ENCODE measurements at regions not wholly inside any gene's neighbourhood (a gene's known extent, or its start where the extent isn't known, plus 50 kb on each side); places are given as distances from the start of the nearest gene placed in this dataset.
"Not testable (repeated sequence)": the region's sequence is repeated elsewhere in the genome, so short reads cannot be mapped to it uniquely, and the experiment has no call there.

DNA sequence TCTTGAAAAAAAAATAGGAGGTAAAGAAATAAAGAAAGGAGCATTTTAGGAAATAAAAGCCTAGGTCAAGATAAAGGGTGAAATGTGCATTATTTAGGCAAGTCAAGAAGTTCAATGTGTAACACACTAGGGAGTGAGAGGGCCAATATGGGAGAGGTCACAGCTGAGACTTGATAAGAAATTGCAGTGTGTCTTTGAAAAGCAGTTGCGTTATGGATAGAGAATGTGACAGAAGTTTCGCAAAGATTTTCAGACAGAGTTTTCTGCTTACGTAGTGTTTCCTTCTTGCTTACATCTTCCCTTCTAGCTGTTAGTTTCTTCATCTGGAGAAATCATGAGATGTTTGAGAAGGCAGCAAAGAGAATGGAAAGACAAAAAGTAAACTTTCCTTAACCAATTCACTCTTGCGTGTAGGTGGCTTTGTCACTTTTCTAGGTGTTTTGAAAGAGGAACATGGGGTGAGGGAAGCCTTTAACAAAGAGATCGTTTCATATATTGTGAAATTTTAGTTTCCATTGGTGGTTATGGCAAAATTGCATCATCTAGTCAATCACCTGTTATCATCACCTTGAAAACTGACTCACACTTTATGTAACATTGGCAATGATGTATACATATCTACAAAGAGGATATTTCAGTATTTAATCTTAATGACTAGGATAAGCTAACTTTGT is 975.5 kb downstream of the OLFM4 start:
- no peak for DNase-seq

DNA sequence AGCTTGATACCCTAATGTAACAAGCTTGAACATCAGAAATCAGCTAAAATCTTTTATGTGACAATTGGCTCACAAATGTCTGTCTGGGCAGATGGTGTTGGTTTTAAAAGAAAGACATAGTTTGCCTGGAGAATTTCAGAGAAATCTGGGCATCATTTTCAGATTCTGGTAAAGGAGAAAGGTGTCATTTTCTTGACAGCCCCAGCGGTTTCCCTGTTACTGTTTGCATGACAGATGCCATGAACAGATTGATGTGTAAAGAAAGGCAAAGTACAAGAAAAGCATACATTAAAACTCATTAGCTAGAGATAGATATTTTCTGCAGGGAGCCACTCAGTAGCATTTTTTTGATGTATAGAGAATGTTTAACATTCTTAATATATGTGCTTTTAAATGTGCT is 987.9 kb downstream of the OLFM4 start:
- no peak for DNase-seq

DNA sequence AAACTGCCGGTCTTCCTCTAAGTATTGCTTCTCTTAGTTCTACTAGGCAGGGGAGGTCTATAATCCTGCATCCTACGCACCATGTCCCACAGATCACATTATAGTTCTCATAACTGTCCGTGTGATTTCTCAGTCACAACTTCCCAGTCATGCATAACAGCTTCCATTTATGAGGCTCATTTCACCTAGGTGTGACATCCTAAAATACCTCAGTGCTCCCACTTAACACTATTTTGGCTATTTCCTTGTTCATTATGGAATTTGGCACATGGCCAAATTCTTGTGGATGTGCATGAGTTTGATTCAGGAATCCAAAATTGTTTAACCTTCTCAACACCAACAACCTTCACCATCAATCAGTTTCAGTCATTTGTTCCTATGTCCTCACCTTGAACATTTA is 989.9 kb downstream of the OLFM4 start:
- DNase-seq = no peak

DNA sequence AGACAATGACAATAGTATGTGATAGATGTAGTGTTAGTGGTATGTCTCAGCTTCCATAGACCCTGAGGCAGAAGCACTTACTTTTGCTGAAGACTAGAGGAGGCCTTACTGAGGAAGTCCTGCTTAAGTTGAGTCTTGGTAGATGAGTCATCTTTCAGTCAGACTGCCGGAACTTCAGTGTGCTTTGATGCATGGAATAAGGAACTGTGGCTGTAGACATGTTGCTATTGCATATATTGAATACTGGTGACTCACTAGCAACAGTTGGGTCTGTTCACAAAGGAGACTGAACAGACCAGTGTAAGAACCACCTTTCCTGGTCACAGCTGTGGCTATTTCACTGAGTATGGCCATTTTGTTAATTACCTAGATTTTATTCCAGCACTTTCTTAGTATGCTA is 1000.6 kb downstream of the OLFM4 start:
- DNase-seq = no peak

DNA sequence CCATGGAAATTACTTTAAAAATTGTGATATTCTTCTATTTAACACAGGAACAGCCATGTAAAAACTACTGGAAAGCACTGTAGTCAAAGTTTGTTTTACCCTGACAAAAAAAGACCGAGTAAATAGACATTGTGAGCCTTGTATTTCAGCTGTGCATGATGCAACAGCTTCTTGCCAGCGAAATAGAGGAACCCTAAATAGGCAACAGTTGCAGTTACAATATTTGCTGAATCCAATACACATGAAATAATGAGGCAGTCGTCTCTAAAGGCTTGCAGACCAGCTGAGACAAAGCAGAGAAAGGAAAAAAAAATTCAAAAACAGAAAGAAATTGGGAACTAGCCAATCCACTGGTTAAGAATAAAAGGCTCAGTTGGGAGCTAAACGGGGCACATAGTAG is 1001.1 kb downstream of the OLFM4 start:
- DNase-seq = no peak

DNA sequence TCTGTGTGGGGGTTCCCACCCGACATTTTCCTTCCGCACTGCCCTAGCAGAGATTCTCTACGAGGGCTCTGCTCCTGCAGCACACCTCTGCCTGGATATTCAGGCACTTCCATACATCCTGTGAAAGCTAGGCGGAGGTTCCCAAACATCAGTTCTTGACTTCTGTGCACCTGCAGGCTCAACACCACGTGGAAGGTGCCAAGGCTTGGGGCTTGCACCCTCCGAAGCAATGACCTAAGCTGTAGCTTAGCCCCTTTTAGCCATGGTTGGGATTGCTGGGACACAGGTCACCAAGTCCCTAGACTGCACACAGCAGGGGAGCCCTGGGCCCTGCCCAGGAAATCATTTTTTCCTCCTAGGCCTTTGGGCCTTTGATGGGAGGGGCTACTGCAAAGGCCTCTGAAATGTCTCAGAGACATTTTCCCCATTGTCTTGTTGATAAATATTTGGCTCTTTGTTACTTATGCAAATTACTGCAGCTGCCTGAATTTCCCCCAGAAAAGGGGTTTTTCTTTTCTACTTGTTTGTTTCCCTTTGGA is 1004.8 kb downstream of the OLFM4 start:
- DNase-seq = no peak

DNA sequence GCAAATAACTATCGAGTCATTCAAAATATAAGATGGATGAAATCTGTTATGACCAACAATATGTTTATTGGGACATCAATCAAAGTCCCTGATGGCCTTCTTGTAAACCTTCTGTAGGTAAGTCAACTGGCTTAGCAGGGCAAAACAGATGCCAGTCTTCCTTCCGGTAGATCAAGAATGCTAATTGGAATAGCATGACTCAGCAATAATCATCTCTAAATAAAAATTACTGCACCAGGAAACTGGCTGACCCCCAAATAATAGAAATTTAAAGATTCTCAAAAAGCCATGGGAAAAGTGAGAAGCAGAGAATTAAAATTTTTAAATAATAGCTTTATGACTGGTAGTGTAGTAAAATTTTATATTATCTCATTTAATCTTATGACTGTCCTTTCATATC is 1005.4 kb downstream of the OLFM4 start:
- DNase-seq = no peak

DNA sequence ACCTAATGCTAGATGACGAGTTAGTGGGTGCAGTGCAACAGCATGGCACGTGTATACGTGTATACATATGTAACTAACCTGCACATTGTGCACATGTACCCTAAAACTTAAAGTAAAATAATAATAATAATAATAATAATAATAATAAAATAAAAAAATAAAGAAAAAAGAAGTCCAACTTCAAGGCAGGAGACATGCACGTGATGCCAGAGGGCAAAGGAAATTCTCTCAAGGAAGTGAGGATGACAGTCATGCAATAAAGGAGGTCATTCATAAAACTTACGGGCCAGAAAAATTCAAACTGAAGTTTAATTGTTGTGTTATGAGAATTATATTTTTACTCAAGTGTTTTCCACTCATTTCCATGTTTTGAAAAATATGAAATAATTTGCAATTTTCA is 1028.8 kb downstream of the OLFM4 start:
- not testable (repeated sequence) for DNase-seq

DNA sequence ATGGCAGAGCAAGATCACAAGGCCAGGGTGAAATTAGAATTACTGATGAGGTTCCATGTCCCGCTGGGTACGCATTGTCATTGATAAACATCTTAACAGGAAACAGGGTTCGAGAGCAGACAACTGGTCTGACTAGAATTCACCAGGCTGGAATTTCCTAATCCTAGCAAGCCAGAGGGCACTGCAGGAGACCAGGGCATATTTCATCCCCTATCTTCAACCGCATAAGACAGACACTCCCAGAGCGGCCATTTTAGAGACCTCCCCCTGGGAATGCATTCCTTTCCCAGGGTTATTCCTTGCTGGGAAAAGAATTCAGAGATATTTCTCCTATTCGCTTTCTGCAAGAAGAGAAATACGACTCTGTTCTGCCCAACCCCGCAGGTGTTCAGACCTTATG is 1041.3 kb downstream of the OLFM4 start:
- DNase-seq = not testable (repeated sequence)

DNA sequence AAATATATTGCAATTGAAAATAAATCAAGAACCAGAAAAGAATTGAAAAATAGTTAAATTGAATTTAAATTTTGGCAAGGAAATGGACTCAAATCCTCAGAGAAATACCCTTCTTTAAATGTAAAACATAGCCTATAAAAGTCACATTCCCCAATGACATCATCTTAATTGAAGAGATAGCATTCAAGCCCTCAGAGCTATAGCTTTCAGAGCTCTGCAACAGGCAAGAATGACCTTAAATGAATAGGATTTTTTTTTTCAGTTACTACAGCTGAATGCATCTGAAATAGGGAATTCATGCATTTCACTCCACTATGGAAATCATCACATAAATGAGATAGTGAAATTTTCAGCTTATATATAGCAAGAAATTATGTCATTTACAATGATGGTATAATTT is 1049.0 kb downstream of the OLFM4 start:
- no peak for DNase-seq

DNA sequence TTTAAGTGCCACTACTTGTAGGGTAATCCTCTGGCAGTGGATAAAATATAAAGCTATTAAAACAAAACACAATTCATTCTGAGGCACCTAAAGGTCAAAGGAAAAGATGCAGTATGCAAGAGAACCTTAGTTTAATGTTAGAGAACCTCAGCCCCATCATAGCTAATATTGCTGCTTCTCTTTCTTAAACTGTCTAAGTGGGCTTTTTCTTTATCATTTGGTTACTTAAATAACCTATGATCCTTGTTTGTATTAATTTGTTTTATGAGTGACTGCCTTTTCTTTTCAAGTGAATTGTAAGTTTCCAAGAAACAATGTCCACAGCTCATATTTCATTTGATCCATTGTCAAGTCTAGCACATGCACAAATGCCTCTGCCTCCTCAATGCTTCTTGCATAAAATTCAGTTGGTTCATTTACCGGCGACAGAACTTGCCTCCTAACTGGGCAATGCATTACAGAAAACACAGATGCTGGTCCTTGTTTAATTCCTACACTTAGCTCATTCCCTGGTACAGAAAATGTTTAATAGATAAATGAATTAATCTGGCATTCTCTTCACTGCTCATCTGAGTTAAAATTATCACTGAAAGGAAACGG is 1049.8 kb downstream of the OLFM4 start:
- DNase-seq = no peak

DNA sequence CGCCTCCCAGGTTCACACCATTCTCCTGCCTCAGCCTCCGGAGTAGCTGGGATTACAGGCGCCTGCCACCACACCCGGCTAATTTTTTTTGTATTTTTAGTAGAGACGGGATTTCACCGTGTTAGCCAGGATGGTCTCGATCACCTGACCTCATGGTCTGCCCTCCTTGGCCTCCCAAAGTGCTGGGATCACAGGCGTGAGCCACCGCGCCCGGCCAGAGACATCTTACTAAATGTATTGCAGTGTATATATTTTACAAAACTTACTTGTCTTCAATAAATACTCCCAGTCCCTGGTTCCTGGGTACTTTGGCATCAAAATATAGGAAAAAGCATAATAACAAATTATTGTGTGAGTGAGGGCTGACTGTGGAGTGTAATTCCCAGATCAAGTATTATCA is 1053.7 kb downstream of the OLFM4 start:
- not testable (repeated sequence) for DNase-seq

DNA sequence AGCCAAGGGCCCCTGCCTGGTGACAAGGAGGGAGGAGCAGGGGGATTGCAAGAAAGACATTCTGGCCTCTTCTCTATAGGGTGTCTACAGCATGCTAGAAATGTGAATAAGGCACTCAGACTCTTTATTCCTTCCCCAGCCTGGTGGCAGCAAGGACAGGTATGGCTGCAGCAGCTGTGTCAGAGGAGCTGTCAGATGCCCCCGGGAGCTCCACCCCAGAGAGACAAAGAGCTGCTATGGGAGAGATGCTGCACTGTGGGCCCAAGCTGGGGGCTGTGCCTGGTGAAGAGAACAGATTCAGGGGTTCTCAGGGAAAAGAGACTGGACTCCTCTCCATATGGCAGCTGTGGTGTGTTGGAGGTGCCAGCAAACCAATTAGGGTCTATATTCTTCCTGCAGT is 1063.3 kb downstream of the OLFM4 start:
- DNase-seq = no peak

DNA sequence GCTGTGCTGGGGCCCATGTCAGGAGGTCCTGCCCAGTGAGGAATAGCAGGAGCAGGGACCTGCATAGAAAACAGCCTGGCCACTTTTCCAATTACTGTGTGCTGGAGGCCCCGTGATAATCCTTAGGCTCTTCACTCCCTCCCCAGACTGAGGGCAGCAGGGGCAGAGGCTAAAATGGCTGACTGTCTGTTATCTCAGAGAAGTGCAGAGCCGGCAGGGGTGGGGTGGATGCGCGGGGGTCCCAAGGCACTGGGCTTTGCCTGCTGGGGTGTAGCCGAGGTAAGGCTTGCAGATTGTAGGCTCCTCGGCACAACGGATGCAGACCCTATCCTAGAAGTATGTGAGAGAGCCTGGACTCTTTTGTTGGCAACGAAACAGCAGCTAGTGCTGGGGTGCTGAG is 1064.1 kb downstream of the OLFM4 start:
- no peak for DNase-seq

DNA sequence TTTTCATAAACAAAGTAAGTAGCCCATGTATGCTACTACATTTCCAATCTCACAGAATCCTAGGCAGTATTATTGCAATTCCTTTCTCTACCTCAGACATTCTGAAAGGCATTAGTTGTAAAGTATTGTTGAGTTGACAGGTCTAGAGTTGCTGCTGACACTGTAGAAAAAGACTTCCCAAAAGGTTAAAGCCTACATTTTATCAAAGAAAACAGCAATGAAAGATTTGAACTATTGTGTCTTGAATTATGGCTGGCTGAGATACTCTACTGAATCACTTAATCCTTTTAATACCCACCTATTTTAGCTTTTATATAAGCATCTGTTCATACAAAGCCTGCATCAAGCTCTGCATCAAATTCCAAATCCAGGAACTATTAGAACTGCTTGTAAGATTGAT is 1082.0 kb downstream of the OLFM4 start:
- DNase-seq = no peak

DNA sequence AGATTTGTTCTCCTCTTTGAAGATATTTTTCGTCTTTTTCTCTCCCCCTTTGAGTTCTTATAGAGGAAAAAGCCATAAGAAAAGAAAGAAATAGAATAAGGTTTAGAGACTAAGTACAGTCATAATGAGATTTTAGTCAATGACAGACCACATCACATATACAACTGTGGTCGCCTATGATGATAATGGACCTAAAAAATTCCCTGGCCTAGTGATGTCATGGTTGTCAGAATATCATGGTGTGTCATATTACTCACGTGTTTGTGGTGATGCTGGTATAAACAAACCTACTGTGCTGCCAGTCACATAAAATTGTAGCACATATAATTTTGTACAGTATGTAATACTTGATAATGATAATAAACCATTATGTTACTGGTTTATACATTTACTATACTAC is 1096.1 kb downstream of the OLFM4 start:
- no peak for DNase-seq

DNA sequence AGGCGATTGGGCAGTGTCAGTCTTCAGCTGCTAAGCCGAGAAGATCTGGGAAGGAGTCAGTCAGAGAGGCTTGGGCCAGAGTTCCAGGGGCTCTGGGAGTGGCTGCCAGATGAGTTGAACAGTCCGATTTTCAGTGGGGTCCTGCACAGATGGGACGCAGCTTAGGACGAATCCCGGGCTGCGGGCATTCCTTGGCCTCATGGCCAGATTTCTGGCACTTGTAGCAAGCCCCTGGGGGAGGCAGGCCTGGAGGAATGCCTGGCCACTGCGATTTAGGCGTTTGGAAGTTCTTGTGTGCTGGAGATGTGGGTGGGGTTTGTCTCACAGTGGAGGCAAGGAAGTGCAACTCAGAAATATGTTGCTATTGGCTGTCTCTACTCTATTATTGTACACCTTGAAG is 1102.3 kb downstream of the OLFM4 start:
- DNase-seq = not testable (repeated sequence)

DNA sequence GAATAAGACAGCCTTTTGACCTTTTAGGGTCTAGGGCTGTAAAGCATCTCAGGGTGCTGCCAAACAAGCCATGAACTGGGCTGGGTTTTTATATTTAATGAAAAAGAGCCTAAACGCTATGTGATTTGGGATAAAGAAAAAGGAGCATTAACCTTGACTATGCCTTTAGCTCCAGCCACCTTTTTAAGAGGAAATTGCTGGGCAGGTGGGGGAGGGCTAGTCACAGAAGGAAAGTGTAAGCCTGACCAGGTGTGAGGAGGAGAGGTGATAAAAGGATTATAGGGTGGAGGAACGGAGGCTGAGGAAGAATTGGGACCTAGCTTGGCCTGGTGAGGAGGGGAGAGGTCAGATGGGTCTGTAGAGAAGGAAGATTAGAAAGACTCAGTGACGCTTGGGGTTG is 1102.8 kb downstream of the OLFM4 start:
- not testable (repeated sequence) for DNase-seq

DNA sequence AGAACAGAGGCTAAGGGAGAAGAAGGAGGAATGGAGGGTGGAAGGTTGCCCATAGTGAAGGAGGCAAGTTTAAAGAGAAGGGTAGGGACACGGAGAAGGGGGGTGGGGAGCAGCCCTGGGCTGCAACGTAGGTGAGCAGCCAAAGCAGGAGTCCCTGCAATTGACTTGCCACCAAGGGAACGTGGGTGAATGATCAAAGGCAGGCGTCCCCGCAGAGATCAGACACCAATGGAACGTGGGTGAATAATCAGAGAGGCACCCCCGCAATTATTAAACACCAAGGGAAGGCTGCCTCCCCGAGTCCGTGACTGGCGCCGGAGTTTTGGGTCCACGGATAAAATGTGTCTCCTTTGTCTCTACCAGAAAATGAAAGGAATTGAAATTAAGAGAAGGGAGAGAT is 1103.5 kb downstream of the OLFM4 start:
- DNase-seq = not testable (repeated sequence)

DNA sequence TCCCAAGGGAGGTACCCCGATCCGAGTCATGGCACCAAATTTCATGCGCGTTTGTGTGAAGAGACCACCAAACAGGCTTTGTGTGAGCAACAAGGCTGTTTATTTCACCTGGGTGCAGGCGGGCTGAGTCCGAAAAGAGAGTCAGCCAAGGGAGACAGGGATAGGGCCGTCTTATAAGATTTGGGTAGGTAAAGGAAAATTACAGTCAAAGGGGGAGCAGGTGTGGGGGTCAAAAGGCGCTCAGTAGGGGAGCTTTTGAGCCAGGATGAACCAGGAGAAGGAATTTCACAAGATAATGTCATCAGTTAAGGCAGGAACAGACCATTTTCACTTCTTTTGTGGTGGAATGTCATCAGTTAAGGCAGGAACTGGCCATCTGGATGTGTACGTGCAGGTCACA is 1104.1 kb downstream of the OLFM4 start:
- not testable (repeated sequence) for DNase-seq

DNA sequence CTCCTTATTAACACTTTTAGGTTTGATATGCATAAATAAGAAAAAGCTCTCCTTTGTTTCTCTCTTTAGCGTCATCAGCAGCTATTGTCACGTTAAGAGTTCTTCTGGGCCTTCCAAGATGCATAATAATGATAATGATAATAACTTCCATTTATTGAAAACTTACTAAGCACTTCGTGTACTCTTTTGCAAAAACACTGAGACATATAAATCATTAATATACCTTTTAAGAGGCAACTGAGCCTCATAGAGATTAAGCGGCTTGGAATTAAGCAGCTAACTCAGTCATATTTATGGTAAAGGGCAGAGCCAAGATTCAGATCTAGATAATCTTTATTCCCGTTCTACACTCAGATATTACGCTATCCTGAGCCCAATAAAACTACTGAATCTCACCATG is 1105.1 kb downstream of the OLFM4 start:
- DNase-seq = no peak

DNA sequence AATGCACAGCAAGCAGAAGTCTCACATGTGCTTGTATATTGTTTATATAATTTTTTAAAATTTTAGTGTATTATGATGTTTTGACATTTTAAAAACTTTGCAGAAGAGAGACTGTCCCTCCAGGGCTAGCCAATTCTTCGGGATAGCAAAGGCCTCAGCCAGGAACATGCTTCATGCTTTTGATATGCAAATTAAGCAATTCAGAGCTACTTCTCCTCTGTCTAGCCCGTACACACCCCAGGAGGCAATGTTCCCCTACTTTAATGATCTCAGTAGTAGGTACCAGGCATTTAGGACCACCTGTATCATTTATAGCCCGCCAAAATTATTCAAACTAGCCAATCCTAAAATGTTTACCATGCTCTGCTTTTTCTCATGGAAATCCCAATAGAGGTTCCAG is 1116.2 kb downstream of the OLFM4 start:
- no peak for DNase-seq

DNA sequence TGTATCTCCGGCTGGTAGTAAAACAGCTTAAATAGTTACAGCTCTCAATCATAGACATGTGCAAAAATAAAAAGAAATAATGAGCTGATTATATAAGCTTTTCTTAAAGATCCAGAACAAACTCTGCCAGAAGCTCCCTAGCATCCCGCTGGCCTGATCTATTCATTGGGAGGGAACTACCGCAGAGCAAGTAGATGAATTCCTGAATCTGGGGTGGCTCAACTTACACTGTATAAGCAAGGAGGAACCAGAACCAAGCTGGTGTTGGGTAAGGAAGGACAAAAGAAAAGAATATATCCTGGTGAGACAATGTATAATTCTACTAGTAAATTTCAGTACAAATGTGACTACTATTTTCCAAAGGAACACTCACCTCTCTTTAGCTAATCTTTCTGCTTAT is 1122.2 kb downstream of the OLFM4 start:
- no peak for DNase-seq

DNA sequence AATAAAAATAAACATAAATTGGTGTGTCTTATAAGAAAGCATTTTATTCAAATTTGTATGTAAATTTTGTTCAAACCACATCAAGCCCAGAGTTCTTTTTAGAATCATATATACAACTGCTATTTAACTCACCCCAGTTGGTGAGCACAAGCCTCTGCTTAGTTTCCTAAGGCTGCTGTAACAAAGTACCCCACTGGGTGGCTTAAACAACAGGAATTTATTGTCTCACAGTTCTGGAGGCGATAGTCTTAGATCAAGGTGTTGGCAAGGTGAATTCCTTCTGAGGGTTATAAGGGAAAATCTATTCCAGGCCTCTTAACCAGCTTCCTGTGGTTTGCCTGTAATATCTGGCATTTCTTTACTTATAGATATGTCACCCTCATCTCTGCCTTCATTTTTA is 1133.5 kb downstream of the OLFM4 start:
- DNase-seq = no peak
